Neutrophil (primary cell): ENCODE measurements at regions not wholly inside any gene's neighbourhood (a gene's known extent, or its start where the extent isn't known, plus 50 kb on each side); places are given as distances from the start of the nearest gene placed in this dataset.

Experiments
- H3K27ac ChIP-seq: fragments of 200-600 bp; sonication (generic); 2 replicates; pipeline ENCODE4 v1.5.1; 2016; ENCODE audit warnings: mild to moderate bottlenecking, moderate library complexity
- H3K27me3 ChIP-seq: fragments of 200-600 bp; sonication (generic); 2 replicates; pipeline ENCODE4 v1.6.0; 2016; ENCODE audit warnings: mild to moderate bottlenecking
- H3K36me3 ChIP-seq: fragments of 200-600 bp; sonication (generic); 2 replicates; pipeline ENCODE4 v1.5.1; 2017
- H3K4me1 ChIP-seq, 2 experiments: fragments of 200-600 bp in 1 of 2; sonication (generic) in 1 of 2; 1 replicate in 1 of 2; 2 replicates in 1 of 2; pipeline versions ENCODE4 v1.5.1 to v1.6.1; 2013 to 2016; ENCODE audit warnings: low read depth in 1 of 2, low read length in 1 of 2, mild to moderate bottlenecking in 1 of 2, moderate library complexity in 1 of 2; ENCODE audit not compliant: control insufficient read depth in 1 of 2, insufficient read depth in 1 of 2
- H3K4me3 ChIP-seq, 2 experiments: fragments of 200-600 bp in 1 of 2; sonication (generic) in 1 of 2; 1 replicate in 1 of 2; 2 replicates in 1 of 2; pipeline ENCODE4 v1.5.1; 2013 to 2016; ENCODE audit warnings: low read depth in 1 of 2, low read length in 1 of 2, mild to moderate bottlenecking in 1 of 2, moderate library complexity in 1 of 2
- H3K9me3 ChIP-seq: fragments of 200-600 bp; sonication (generic); 2 replicates; pipeline ENCODE4 v1.5.1; 2016
- TF ChIP-seq, protein P1 (sequence below): fragments of 200-600 bp; sonication (generic); IDR thresholded peaks from 2 replicates; pipeline ENCODE4 v1.5.1; 2016; ENCODE audit warnings: antibody characterized with exemption

DNA sequence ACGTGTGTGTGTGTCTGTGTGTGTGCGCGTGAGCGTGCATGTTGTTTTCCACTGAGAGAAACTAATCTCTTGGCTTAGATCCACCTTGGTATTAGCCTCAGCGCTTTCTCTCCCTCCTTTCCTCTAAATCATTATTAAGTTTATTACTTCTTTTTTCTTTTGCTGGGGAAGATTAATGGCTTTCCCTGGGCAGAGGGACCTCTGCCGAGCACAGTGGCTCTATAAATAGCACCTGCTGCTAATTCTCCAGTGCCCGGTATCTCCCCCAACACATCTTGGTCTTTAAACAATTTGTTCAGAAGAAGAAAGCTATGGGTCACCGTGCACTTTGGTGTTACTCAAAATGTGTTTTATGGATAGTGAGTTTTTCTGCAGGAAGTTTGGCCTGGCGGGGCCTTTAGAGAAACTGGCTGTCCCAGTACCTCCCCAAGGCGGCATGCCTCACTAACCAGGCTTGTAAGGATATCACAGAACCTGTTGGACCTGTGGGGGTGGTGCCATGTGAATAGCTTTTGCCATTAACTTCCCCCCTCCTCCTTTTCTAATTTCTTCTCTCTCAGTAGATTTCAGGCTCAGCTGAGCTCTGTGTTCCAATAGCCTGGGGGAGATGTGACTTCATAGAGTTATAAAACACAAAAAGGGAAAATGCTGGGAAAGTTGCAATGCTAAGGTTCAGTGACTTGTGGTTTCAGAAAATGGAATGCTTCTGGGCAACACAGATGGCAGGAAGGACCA is 70.1 kb upstream of the RAB11FIP2 start:
- no peaks in the 10 kb centered on the region for H3K36me3 ChIP-seq
- no peak overlapping the region for H3K27ac ChIP-seq
- peaks cover 16% of the 10 kb centered on the region for H3K27me3 ChIP-seq
- H3K9me3 ChIP-seq: no peaks in the 10 kb centered on the region
- H3K4me3 ChIP-seq: no peak overlapping the region
- H3K4me1 ChIP-seq: peaks cover 0 to 23% of the 10 kb centered on the region in 2 experiments
- TF ChIP-seq, protein P1, sequence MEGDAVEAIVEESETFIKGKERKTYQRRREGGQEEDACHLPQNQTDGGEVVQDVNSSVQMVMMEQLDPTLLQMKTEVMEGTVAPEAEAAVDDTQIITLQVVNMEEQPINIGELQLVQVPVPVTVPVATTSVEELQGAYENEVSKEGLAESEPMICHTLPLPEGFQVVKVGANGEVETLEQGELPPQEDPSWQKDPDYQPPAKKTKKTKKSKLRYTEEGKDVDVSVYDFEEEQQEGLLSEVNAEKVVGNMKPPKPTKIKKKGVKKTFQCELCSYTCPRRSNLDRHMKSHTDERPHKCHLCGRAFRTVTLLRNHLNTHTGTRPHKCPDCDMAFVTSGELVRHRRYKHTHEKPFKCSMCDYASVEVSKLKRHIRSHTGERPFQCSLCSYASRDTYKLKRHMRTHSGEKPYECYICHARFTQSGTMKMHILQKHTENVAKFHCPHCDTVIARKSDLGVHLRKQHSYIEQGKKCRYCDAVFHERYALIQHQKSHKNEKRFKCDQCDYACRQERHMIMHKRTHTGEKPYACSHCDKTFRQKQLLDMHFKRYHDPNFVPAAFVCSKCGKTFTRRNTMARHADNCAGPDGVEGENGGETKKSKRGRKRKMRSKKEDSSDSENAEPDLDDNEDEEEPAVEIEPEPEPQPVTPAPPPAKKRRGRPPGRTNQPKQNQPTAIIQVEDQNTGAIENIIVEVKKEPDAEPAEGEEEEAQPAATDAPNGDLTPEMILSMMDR: no peak

DNA sequence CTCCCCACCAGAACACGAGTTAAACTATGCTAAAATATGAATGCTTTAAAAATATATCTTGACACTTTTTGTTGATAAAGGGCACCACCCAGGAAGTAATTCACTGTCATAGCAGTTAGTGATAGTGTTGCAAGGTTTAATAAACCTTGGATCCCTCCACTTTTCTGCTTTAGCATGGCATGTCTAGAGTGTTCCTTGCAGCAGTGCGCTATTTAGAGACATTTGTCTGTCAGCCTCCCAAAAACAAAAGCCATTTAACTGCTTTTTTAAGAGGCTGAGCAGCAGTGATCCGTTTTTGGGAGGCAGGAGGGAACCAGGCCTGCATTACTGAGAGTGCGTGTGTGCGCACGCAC is 69.6 kb upstream of the RAB11FIP2 start:
- TF ChIP-seq, protein P1: no peak
- Histone ChIP-seq H3K36me3 (no peaks in the 10 kb centered on the region), H3K27me3 (peaks cover 19% of the 10 kb centered on the region), H3K9me3 (no peaks in the 10 kb centered on the region), H3K4me1 (peaks cover 0 to 23% of the 10 kb centered on the region in 2 experiments), H3K27ac (no peak overlapping the region), H3K4me3 (no peak overlapping the region)

DNA sequence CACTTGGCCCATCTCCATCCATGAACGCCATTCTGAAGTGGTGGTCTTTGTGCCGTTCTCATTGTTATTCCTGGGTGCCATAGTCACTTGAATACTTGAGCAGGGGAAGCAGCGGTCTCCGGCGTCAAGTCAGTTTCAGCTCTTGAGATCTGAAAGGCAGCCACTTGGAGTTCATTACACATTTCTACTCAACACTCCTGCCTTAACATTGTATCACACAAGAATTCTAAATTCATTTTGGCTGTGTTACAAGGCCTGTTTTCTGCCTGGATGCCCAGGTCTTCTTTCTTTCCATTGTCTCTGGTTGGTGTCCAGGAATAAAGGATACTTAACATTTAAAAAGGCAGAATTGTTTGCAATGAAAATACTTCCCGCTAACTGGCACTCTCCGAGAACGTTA is 69.0 kb upstream of the RAB11FIP2 start:
- Histone ChIP-seq H3K4me3 (no peak overlapping the region), H3K27ac (no peak overlapping the region), H3K27me3 (peaks cover 16% of the 10 kb centered on the region), H3K4me1 (peaks cover 0 to 23% of the 10 kb centered on the region in 2 experiments), H3K36me3 (no peaks in the 10 kb centered on the region), H3K9me3 (no peaks in the 10 kb centered on the region)
- TF ChIP-seq, protein P1: no peak

DNA sequence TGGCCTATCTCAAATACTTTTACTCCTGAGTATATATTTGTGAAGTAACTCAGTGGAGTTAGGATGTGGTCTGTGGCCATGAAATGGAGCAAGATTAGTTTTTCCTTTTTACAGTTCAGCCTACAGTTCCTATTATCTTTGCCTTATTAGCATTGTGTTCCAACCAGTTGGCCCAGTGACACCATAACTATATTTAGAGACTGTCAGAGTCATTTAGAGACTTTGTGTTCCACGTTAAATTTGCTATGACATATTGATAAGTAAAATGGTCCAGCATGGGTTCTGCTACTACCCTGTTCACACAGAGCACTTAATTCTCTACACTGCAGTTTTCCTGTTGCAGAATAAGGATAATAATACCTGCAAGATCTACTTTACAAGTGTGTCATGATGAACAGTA is 68.3 kb upstream of the RAB11FIP2 start:
- Histone ChIP-seq H3K9me3 (no peaks in the 10 kb centered on the region), H3K36me3 (no peaks in the 10 kb centered on the region), H3K27ac (no peak overlapping the region), H3K4me1 (peaks cover 0 to 23% of the 10 kb centered on the region in 2 experiments), H3K27me3 (peaks cover 13% of the 10 kb centered on the region), H3K4me3 (no peak overlapping the region)
- TF ChIP-seq, protein P1: no peak

GRCh38 chr10:118112543-118113125 is 65.9 kb upstream of the RAB11FIP2 start:
- TF ChIP-seq, protein P1: no peak
- H3K36me3 ChIP-seq: no peaks in the 10 kb centered on the region
- H3K27me3 ChIP-seq: peaks cover 36% of the 10 kb centered on the region
- peaks cover 0 to 16% of the 10 kb centered on the region in 2 experiments for H3K4me1 ChIP-seq
- no peaks in the 10 kb centered on the region for H3K9me3 ChIP-seq
- no peak overlapping the region for H3K27ac ChIP-seq
- no peak overlapping the region for H3K4me3 ChIP-seq
